ENCODE measurements at regions not wholly inside any gene's neighbourhood (a gene's known extent, or its start where the extent isn't known, plus 50 kb on each side); places are given as distances from the start of the nearest gene placed in this dataset.

- TF ChIP-seq CTCF (IDR thresholded peaks at IDR 0.05) (no peak), SMC3 (IDR thresholded peaks at IDR 0.05) (no peak), MAX (IDR thresholded peaks at IDR 0.05) (no peak), USF2 (IDR thresholded peaks at IDR 0.05) (no peak), RAD21 (conservative IDR thresholded peaks at IDR 0.05 in 1 of 2, IDR thresholded peaks at IDR 0.05 in 1 of 2) (no peak), ATOH8 (CRISPR knock-in tag; IDR thresholded peaks at IDR 0.05; ENCODE audit: low read depth) (no peak), EHMT2 (IDR thresholded peaks at IDR 0.05; ENCODE audit: low read depth) (no peak), EP300 (IDR thresholded peaks at IDR 0.05) (no peak), FOSL2 (IDR thresholded peaks at IDR 0.05) (no peak), FOSL2 (CRISPR knock-in tag; IDR thresholded peaks at IDR 0.05) (no peak)
These were observed 146.3 kb downstream of the DTHD1 start for GRCh38 chr4:36427696-36428095.
